ENCODE measurements at regions not wholly inside any gene's neighbourhood (a gene's known extent, or its start where the extent isn't known, plus 50 kb on each side); places are given as distances from the start of the nearest gene placed in this dataset.
"Not testable (repeated sequence)": the region's sequence is repeated elsewhere in the genome, so short reads cannot be mapped to it uniquely, and the experiment has no call there.

GRCh38 chr4:44988011-44988410 lies 261.7 kb upstream of the GNPDA2 start:
- TF ChIP-seq, protein P1, sequence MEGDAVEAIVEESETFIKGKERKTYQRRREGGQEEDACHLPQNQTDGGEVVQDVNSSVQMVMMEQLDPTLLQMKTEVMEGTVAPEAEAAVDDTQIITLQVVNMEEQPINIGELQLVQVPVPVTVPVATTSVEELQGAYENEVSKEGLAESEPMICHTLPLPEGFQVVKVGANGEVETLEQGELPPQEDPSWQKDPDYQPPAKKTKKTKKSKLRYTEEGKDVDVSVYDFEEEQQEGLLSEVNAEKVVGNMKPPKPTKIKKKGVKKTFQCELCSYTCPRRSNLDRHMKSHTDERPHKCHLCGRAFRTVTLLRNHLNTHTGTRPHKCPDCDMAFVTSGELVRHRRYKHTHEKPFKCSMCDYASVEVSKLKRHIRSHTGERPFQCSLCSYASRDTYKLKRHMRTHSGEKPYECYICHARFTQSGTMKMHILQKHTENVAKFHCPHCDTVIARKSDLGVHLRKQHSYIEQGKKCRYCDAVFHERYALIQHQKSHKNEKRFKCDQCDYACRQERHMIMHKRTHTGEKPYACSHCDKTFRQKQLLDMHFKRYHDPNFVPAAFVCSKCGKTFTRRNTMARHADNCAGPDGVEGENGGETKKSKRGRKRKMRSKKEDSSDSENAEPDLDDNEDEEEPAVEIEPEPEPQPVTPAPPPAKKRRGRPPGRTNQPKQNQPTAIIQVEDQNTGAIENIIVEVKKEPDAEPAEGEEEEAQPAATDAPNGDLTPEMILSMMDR (conservative IDR thresholded peaks at IDR 0.05): no peak
- no peak for TF ChIP-seq ZFX (IDR thresholded peaks at IDR 0.05)
- no peak overlapping the region for H3K27ac ChIP-seq

GRCh38 chr4:44985938-44986337 lies 259.6 kb upstream of the GNPDA2 start:
- H3K27ac ChIP-seq: no peak overlapping the region
- TF ChIP-seq ZFX (IDR thresholded peaks at IDR 0.05): no peak
- TF ChIP-seq, protein P1 (conservative IDR thresholded peaks at IDR 0.05): no peak

GRCh38 chr4:44985152-44985551 lies 258.8 kb upstream of the GNPDA2 start:
- no peak overlapping the region for H3K27ac ChIP-seq
- TF ChIP-seq, protein P1 (conservative IDR thresholded peaks at IDR 0.05): no peak
- TF ChIP-seq ZFX (IDR thresholded peaks at IDR 0.05): no peak

GRCh38 chr4:44984083-44984482 lies 257.7 kb upstream of the GNPDA2 start:
- no peak overlapping the region for H3K27ac ChIP-seq
- TF ChIP-seq ZFX (IDR thresholded peaks at IDR 0.05): no peak
- TF ChIP-seq, protein P1 (conservative IDR thresholded peaks at IDR 0.05): no peak

DNA sequence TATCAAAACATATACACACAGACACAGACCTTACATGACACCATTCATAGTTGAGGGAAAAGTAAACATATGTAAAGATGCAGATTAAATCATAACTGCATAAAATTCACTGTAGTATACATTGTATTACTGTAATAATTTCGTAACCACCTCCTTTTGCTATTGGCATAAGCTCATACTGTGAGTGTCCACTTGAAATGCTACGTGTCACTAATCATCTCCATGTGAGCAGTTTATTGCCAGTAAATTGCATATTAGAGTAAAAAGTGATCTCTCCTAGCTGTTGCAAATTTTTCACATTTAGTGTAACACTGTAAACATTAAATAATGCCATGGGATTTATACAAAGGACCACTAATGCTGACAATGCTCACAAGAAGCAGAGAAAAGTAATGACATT lies 256.7 kb upstream of the GNPDA2 start:
- TF ChIP-seq, protein P1 (conservative IDR thresholded peaks at IDR 0.05): no peak
- no peak for TF ChIP-seq ZFX (IDR thresholded peaks at IDR 0.05)
- no peak overlapping the region for H3K27ac ChIP-seq

- no peak for TF ChIP-seq ZFX (IDR thresholded peaks at IDR 0.05)
- TF ChIP-seq, protein P1 (conservative IDR thresholded peaks at IDR 0.05): no peak
- no peak overlapping the region for H3K27ac ChIP-seq
Observed at GRCh38 chr4:44978020-44978419, 251.7 kb upstream of the GNPDA2 start.

DNA sequence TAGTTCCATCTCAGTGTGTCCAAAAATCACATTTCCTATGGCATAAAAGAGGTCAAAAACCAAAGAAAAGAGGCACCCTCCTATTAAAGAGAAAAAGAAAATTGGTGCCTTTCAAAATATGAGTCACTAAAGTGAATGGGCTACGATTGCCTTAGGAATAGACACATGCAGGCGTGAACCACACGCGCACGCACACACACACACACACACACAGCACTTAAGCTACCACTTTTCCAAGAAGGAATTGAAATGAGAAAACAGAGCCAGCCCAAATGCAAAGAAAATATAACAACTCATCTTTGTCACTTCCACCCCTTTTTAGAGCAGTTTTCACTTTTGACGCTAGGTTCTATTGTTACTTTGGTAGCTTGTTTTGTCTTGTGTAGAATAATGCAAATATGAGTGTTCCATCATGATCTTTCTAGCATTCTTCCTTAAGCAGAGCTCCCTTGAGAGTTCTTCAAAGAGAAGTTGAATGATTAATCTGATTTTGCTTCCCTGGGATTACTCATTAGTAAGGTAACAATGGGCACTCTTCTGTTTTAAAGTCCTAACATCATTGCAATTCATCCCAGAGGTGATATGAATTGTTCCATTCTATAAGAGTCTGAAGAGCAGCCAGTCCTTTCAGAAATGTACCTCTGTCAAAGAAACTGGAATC lies 239.2 kb upstream of the GNPDA2 start:
- H3K27ac ChIP-seq: no peak overlapping the region
- TF ChIP-seq ZFX (IDR thresholded peaks at IDR 0.05): no peak
- TF ChIP-seq, protein P1 (conservative IDR thresholded peaks at IDR 0.05): no peak

- H3K27ac ChIP-seq: not testable (repeated sequence)
Observed at GRCh38 chr4:44964086-44964485, 237.7 kb upstream of the GNPDA2 start.
